ENCODE measurements at regions not wholly inside any gene's neighbourhood (a gene's known extent, or its start where the extent isn't known, plus 50 kb on each side); places are given as distances from the start of the nearest gene placed in this dataset.
A peak's percentile ranks its signal among the peaks of the same experiment; 100 is the strongest.

DNA sequence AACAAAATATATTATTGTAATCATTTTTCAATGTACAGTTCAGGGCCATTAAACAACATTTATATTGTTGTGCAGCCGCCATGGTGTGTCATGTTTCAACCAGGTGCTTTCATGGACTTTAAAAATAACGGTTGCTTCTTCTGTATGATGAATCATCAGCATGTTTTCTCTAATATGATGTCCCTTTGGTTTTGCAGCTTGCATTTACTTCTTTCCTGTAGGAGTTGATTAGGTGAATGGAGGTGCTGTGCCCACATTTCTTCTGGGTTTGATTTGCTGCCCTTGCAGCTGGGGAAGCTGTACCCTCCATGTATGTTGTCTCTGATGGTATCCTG is 54.9 kb upstream of the TULP4 start:
- peaks cover 0 to 6% of the 10 kb centered on the region in 2 experiments; a peak in 1 of 4 replicates for H3K4me1 ChIP-seq (ENCODE audit: control insufficient read depth in 1 of 2, insufficient read depth in 2 of 2, low read length in 2 of 2)
- TF ChIP-seq, protein P1, sequence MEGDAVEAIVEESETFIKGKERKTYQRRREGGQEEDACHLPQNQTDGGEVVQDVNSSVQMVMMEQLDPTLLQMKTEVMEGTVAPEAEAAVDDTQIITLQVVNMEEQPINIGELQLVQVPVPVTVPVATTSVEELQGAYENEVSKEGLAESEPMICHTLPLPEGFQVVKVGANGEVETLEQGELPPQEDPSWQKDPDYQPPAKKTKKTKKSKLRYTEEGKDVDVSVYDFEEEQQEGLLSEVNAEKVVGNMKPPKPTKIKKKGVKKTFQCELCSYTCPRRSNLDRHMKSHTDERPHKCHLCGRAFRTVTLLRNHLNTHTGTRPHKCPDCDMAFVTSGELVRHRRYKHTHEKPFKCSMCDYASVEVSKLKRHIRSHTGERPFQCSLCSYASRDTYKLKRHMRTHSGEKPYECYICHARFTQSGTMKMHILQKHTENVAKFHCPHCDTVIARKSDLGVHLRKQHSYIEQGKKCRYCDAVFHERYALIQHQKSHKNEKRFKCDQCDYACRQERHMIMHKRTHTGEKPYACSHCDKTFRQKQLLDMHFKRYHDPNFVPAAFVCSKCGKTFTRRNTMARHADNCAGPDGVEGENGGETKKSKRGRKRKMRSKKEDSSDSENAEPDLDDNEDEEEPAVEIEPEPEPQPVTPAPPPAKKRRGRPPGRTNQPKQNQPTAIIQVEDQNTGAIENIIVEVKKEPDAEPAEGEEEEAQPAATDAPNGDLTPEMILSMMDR (IDR thresholded peaks at IDR 0.05 in 2 of 3, conservative IDR thresholded peaks at IDR 0.05 in 1 of 3; ENCODE audit: borderline replicate concordance in 1 of 3, insufficient read depth in 1 of 3, low read depth in 2 of 3, low read length in 2 of 3) = no peak
- TF ChIP-seq YY1 (IDR thresholded peaks at IDR 0.05; ENCODE audit: extremely low read depth, insufficient replicate concordance, low read depth, low read length) (no peak), TCF7L2 (IDR thresholded peaks at IDR 0.05; ENCODE audit: borderline replicate concordance, extremely low read depth, insufficient read depth, insufficient read length) (no peak), CBX3 (IDR thresholded peaks at IDR 0.05; ENCODE audit: low read depth) (no peak), EZH2 (IDR thresholded peaks at IDR 0.05) (no peak), JUND (IDR thresholded peaks at IDR 0.05) (0 out of 2 replicates have a peak, but pooled peaks have one; percentile 10), ZFX (IDR thresholded peaks at IDR 0.05) (no peak), POLR2A (IDR thresholded peaks at IDR 0.05; ENCODE audit: borderline replicate concordance, extremely low read depth, insufficient read depth, insufficient read length) (no peak)
- H3K27me3 ChIP-seq (ENCODE audit: insufficient read depth, low read length) = no peaks in the 10 kb centered on the region
- CTCF ChIA-PET = no interaction called here
- no peak overlapping the region for H3K27ac ChIP-seq (ENCODE audit: low read depth, low read length)
- H3K4me2 ChIP-seq (ENCODE audit: low read length) = no peak overlapping the region
- no peak overlapping the region for H3K4me3 ChIP-seq (replicated peaks in 1 of 2; ENCODE audit: low read depth in 1 of 2, low read length in 2 of 2)
- no peaks in the 10 kb centered on the region; a peak in 1 of 4 replicates for H3K36me3 ChIP-seq (ENCODE audit: control insufficient read depth in 1 of 2, insufficient read depth in 2 of 2, low read length in 2 of 2)
- BruUV-seq (replicated peaks) = no TSS peak
- H3K79me2 ChIP-seq (ENCODE audit: insufficient read depth, low read length) = peaks cover 80% of the 10 kb centered on the region
- POLR2A ChIA-PET = no interaction called here
- RAD21 ChIA-PET (ENCODE audit: low non-redundant PET in 1 of 2, low total read pairs in 2 of 2, uncharacterized antibody in 2 of 2, unreplicated experiment in 2 of 2) = no interaction called here
- H3K9ac ChIP-seq (ENCODE audit: low read length) = no peak overlapping the region
- no peak for ATAC-seq
- no peaks in the 10 kb centered on the region for H4K20me1 ChIP-seq (ENCODE audit: insufficient read depth)
- H3K9me2 ChIP-seq (ENCODE audit: insufficient read depth) = no peaks in the 10 kb centered on the region
- H3K9me3 ChIP-seq (ENCODE audit: control insufficient read depth in 1 of 2, insufficient read depth in 1 of 2, low read depth in 1 of 2, low read length in 2 of 2) = no peaks in the 10 kb centered on the region
- intact Hi-C loops (cut with micrococcal nuclease) = no loop called here
- no peak overlapping the region for H2AFZ ChIP-seq (ENCODE audit: low read depth, low read length, poor library complexity, severe bottlenecking)
- DNase-seq (ENCODE audit: low read depth, low spot score) = no peak

DNA sequence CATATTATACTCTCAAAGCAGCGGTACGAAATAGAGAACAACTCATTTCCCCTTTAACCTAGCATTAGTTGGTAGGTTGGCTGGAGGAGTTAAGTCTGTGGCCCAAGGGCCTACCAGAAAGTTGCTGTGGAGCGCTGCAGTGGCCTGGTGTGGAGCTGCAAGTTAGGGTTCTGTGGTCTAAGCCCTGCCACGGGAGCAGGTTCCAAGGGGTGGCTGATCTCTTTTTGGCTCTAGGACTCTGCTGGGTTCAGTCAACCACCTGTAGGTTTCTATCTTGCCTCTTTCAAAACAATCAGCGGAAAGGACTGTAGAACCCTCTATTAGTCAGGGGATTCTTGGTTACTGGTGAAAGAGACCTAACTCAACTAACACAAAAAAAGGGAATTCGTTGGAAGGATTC is 54.5 kb upstream of the TULP4 start:
- no peak overlapping the region for H3K9ac ChIP-seq (ENCODE audit: low read length)
- peaks cover 76% of the 10 kb centered on the region for H3K79me2 ChIP-seq (ENCODE audit: insufficient read depth, low read length)
- no peak for ATAC-seq
- CTCF ChIA-PET = no interaction called here
- RAD21 ChIA-PET (ENCODE audit: low non-redundant PET in 1 of 2, low total read pairs in 2 of 2, uncharacterized antibody in 2 of 2, unreplicated experiment in 2 of 2) = no interaction called here
- no peak overlapping the region for H2AFZ ChIP-seq (ENCODE audit: low read depth, low read length, poor library complexity, severe bottlenecking)
- no peaks in the 10 kb centered on the region; a peak in 1 of 4 replicates for H3K36me3 ChIP-seq (ENCODE audit: control insufficient read depth in 1 of 2, insufficient read depth in 2 of 2, low read length in 2 of 2)
- no TSS peak for BruUV-seq (replicated peaks)
- POLR2A ChIA-PET = no interaction called here
- H3K4me1 ChIP-seq (ENCODE audit: control insufficient read depth in 1 of 2, insufficient read depth in 2 of 2, low read length in 2 of 2) = peaks cover 0 to 6% of the 10 kb centered on the region in 2 experiments; a peak in 1 of 4 replicates
- no peak overlapping the region for H3K27ac ChIP-seq (ENCODE audit: low read depth, low read length)
- intact Hi-C loops (cut with micrococcal nuclease) = no loop called here
- H3K27me3 ChIP-seq (ENCODE audit: insufficient read depth, low read length) = no peaks in the 10 kb centered on the region
- no peak overlapping the region for H3K4me2 ChIP-seq (ENCODE audit: low read length)
- H4K20me1 ChIP-seq (ENCODE audit: insufficient read depth) = no peaks in the 10 kb centered on the region
- no peaks in the 10 kb centered on the region for H3K9me2 ChIP-seq (ENCODE audit: insufficient read depth)
- no peaks in the 10 kb centered on the region for H3K9me3 ChIP-seq (ENCODE audit: control insufficient read depth in 1 of 2, insufficient read depth in 1 of 2, low read depth in 1 of 2, low read length in 2 of 2)
- no peak overlapping the region for H3K4me3 ChIP-seq (replicated peaks in 1 of 2; ENCODE audit: low read depth in 1 of 2, low read length in 2 of 2)
- no peak for DNase-seq (ENCODE audit: low read depth, low spot score)
- no peak for TF ChIP-seq POLR2AphosphoS5 (IDR thresholded peaks at IDR 0.05; ENCODE audit: low read depth, low read length)
- TF ChIP-seq EGR1 (IDR thresholded peaks at IDR 0.05; ENCODE audit: low read depth) = no peak
- no peak for TF ChIP-seq ZNF274 (IDR thresholded peaks at IDR 0.05; ENCODE audit: low read depth, low read length)
- no peak for TF ChIP-seq SP1 (IDR thresholded peaks at IDR 0.05; ENCODE audit: low read depth)
- no peak for TF ChIP-seq ELF1 (IDR thresholded peaks at IDR 0.05; ENCODE audit: borderline replicate concordance, low read depth)
- no peak for TF ChIP-seq TCF7L2 (IDR thresholded peaks at IDR 0.05; ENCODE audit: borderline replicate concordance, extremely low read depth, insufficient read depth, insufficient read length)
- TF ChIP-seq YY1 (IDR thresholded peaks at IDR 0.05; ENCODE audit: extremely low read depth, insufficient replicate concordance, low read depth, low read length) = no peak
- no peak for TF ChIP-seq JUND (IDR thresholded peaks at IDR 0.05)
- TF ChIP-seq, protein P2, sequence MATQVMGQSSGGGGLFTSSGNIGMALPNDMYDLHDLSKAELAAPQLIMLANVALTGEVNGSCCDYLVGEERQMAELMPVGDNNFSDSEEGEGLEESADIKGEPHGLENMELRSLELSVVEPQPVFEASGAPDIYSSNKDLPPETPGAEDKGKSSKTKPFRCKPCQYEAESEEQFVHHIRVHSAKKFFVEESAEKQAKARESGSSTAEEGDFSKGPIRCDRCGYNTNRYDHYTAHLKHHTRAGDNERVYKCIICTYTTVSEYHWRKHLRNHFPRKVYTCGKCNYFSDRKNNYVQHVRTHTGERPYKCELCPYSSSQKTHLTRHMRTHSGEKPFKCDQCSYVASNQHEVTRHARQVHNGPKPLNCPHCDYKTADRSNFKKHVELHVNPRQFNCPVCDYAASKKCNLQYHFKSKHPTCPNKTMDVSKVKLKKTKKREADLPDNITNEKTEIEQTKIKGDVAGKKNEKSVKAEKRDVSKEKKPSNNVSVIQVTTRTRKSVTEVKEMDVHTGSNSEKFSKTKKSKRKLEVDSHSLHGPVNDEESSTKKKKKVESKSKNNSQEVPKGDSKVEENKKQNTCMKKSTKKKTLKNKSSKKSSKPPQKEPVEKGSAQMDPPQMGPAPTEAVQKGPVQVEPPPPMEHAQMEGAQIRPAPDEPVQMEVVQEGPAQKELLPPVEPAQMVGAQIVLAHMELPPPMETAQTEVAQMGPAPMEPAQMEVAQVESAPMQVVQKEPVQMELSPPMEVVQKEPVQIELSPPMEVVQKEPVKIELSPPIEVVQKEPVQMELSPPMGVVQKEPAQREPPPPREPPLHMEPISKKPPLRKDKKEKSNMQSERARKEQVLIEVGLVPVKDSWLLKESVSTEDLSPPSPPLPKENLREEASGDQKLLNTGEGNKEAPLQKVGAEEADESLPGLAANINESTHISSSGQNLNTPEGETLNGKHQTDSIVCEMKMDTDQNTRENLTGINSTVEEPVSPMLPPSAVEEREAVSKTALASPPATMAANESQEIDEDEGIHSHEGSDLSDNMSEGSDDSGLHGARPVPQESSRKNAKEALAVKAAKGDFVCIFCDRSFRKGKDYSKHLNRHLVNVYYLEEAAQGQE (IDR thresholded peaks at IDR 0.05; ENCODE audit: low read depth) = no peak
- no peak for TF ChIP-seq CEBPB (IDR thresholded peaks at IDR 0.05; ENCODE audit: low read depth)
- TF ChIP-seq, protein P3, sequence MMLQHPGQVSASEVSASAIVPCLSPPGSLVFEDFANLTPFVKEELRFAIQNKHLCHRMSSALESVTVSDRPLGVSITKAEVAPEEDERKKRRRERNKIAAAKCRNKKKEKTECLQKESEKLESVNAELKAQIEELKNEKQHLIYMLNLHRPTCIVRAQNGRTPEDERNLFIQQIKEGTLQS (IDR thresholded peaks at IDR 0.05) = no peak
- TF ChIP-seq, protein P4, sequence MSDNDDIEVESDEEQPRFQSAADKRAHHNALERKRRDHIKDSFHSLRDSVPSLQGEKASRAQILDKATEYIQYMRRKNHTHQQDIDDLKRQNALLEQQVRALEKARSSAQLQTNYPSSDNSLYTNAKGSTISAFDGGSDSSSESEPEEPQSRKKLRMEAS (IDR thresholded peaks at IDR 0.05) = no peak

Data from HCT116 (cell line).